ENCODE measurements at regions not wholly inside any gene's neighbourhood (a gene's known extent, or its start where the extent isn't known, plus 50 kb on each side); places are given as distances from the start of the nearest gene placed in this dataset.

DNA sequence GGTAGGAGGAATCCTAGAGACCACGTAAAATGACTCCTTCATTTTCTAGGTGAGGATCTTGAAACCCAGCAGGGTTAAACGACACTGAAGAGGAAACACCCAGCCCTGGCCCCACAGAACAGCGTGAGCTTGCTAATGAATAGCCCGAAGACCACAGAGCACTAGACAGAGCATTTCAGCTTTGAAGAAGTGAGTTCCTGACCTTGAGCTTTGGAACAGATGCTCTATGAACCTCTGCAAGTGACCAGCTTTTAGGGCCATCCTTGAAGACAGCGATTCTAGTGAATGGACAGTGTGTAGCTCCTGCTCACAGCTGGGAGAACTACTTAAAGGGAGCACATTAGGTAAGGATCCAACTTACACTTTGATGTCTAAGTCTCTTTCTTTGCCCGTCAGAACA is 74.0 kb upstream of the FRMD1 start:
- TF ChIP-seq POLR2A (IDR thresholded peaks at IDR 0.05): no peak
- TF ChIP-seq, protein P1, sequence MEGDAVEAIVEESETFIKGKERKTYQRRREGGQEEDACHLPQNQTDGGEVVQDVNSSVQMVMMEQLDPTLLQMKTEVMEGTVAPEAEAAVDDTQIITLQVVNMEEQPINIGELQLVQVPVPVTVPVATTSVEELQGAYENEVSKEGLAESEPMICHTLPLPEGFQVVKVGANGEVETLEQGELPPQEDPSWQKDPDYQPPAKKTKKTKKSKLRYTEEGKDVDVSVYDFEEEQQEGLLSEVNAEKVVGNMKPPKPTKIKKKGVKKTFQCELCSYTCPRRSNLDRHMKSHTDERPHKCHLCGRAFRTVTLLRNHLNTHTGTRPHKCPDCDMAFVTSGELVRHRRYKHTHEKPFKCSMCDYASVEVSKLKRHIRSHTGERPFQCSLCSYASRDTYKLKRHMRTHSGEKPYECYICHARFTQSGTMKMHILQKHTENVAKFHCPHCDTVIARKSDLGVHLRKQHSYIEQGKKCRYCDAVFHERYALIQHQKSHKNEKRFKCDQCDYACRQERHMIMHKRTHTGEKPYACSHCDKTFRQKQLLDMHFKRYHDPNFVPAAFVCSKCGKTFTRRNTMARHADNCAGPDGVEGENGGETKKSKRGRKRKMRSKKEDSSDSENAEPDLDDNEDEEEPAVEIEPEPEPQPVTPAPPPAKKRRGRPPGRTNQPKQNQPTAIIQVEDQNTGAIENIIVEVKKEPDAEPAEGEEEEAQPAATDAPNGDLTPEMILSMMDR (IDR thresholded peaks at IDR 0.05): no peak
